ENCODE measurements at regions not wholly inside any gene's neighbourhood (a gene's known extent, or its start where the extent isn't known, plus 50 kb on each side); places are given as distances from the start of the nearest gene placed in this dataset.

DNA sequence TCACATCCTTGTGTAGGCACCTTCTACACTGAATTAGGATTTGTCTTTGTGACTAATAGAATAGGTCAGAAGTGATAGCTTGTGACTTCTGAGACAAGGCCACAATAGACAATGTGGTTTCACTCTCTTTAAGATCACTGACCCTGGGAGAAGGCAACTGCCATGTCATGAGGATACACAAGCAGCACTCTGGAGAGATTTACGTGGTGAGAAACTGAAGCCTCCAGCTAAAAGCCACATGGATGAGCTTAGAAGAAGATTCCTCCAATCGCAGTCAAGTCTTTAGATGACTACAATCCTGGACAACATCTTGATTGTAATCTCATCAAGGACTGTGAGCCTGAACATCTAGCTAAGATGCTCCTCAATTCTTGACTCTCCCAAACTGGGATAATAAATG lies 206.6 kb downstream of the ESM1 start:
- Histone ChIP-seq H3K36me3 (ENCODE audit: control insufficient read depth, insufficient read depth, low read length) (no peaks in the 10 kb centered on the region), H3K27me3 (ENCODE audit: control insufficient read depth, insufficient read depth, low read length) (no peaks in the 10 kb centered on the region), H3K4me3 (ENCODE audit: low read depth, low read length) (no peak overlapping the region)
- FAIRE-seq: no peak
- no peak for DNase-seq (ENCODE audit: low read depth)
- TF ChIP-seq CTCF (IDR thresholded peaks at IDR 0.05; ENCODE audit: insufficient read depth, low read length, severe bottlenecking): no peak

DNA sequence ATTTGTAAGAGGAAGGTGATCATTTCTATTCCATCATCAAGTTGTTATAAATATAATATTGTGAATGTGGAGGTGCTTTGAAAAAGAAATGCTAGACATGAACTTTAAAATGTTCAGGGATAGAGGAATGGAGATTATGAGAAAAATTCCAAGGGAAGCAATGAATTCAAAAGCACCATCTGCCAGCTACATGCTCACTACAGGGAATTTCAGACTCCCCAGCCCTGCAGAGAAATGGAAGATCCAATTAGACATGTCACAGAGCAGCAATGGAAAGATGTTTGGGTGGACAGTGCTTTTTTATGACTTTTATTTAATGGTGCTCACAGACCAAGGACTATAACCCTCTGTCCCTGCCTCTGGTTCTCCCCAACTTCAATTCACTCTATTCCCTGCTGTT lies 209.7 kb downstream of the ESM1 start:
- H3K27me3 ChIP-seq (ENCODE audit: control insufficient read depth, insufficient read depth, low read length): no peaks in the 10 kb centered on the region
- DNase-seq (ENCODE audit: low read depth) (no peak), FAIRE-seq (no peak)
- no peak overlapping the region for H3K4me3 ChIP-seq (ENCODE audit: low read depth, low read length)
- no peaks in the 10 kb centered on the region for H3K36me3 ChIP-seq (ENCODE audit: control insufficient read depth, insufficient read depth, low read length)
- no peak for TF ChIP-seq CTCF (IDR thresholded peaks at IDR 0.05; ENCODE audit: insufficient read depth, low read length, severe bottlenecking)

DNA sequence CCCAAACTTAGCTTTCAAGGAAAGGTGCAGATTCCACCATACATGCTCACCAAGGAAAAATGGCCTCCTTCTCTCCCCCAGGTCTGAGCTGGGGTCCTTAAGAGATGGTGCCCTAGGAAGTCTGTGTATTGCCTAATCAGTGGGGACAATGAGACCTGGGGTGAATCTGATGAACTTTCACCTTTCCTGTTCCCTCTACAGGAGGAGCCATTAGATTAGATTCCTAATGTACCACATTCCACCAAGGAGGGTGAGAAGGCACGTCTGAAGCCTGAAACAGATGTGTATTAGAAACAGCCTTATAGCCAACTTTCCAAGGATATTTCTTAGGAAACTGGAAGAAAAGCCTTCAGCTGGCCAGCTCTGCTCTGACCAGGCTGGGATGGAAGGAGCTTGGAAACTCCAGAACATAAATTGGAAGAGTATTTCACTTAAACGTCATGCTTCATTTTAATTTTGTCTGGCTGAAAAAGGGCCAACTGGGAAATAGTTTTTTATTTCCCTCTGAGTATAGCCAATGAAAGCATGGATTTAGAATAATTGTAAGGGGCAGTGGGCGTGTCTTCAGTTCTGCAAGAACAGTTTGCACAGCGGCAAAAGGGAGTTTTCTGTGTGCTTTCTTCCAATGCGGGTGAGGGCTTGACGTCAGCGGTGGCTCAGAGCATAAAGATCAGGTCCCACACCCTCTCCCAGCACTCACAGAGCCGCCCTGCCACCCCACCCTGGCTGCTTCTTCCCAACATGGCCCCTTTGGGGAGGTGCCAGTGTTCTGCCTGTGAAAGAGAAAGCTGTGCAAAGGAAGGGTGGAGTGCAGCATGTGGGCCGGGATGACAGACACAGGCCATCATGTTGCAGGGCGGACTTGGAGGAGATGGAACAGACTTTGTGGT lies 210.9 kb downstream of the ESM1 start:
- H3K4me3 ChIP-seq (ENCODE audit: low read depth, low read length): no peak overlapping the region
- H3K27me3 ChIP-seq (ENCODE audit: control insufficient read depth, insufficient read depth, low read length): no peaks in the 10 kb centered on the region
- DNase-seq (ENCODE audit: low read depth) (no peak), FAIRE-seq (no peak)
- no peak for TF ChIP-seq CTCF (IDR thresholded peaks at IDR 0.05; ENCODE audit: insufficient read depth, low read length, severe bottlenecking)
- no peaks in the 10 kb centered on the region for H3K36me3 ChIP-seq (ENCODE audit: control insufficient read depth, insufficient read depth, low read length)

DNA sequence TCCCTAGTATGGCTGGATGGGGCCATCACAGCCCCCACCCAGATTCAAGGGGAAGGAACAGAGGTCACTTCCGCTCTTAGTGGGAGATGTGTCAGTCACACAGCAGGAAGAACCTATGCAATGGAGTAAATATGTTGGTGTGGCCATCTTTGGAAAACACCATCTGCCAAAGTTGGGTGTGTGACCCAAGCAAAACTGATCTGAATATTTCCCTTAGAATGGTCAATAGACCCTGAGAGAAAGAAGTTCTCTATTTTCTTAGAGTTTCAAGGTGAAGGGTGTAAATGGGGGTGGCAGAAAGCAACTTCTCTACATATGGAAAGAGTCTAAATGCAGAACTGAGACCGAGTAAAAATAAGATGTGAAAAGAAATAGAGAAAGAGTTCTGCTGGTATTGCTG lies 212.7 kb downstream of the ESM1 start:
- peak; percentile 82 for FAIRE-seq
- Histone ChIP-seq H3K27me3 (ENCODE audit: control insufficient read depth, insufficient read depth, low read length) (no peaks in the 10 kb centered on the region), H3K36me3 (ENCODE audit: control insufficient read depth, insufficient read depth, low read length) (no peaks in the 10 kb centered on the region), H3K4me3 (ENCODE audit: low read depth, low read length) (no peak overlapping the region)
- no peak for TF ChIP-seq CTCF (IDR thresholded peaks at IDR 0.05; ENCODE audit: insufficient read depth, low read length, severe bottlenecking)
- no peak for DNase-seq (ENCODE audit: low read depth)

- no peak for TF ChIP-seq CTCF (IDR thresholded peaks at IDR 0.05; ENCODE audit: insufficient read depth, low read length, severe bottlenecking)
- Histone ChIP-seq H3K27me3 (ENCODE audit: control insufficient read depth, insufficient read depth, low read length) (no peaks in the 10 kb centered on the region), H3K36me3 (ENCODE audit: control insufficient read depth, insufficient read depth, low read length) (no peaks in the 10 kb centered on the region), H3K4me3 (ENCODE audit: low read depth, low read length) (no peak overlapping the region)
- FAIRE-seq: no peak
- peak; percentile 24 for DNase-seq (ENCODE audit: low read depth)
These were observed 213.2 kb downstream of the ESM1 start for GRCh38 chr5:54772231-54772630.

GRCh38 chr5:54769746-54770145 lies 215.6 kb downstream of the ESM1 start:
- TF ChIP-seq CTCF (IDR thresholded peaks at IDR 0.05; ENCODE audit: insufficient read depth, low read length, severe bottlenecking): no peak
- Histone ChIP-seq H3K4me3 (ENCODE audit: low read depth, low read length) (no peak overlapping the region), H3K27me3 (ENCODE audit: control insufficient read depth, insufficient read depth, low read length) (no peaks in the 10 kb centered on the region), H3K36me3 (ENCODE audit: control insufficient read depth, insufficient read depth, low read length) (no peaks in the 10 kb centered on the region)
- DNase-seq (ENCODE audit: low read depth) (no peak), FAIRE-seq (peak; percentile 7)

Measured in bronchial epithelial cell (primary cell).